ENCODE measurements at regions not wholly inside any gene's neighbourhood (a gene's known extent, or its start where the extent isn't known, plus 50 kb on each side); places are given as distances from the start of the nearest gene placed in this dataset.

- TF ChIP-seq POLR2A (IDR thresholded peaks at IDR 0.05; ENCODE audit: borderline replicate concordance, extremely low read depth, insufficient read depth, insufficient read length) (no peak), EZH2 (IDR thresholded peaks at IDR 0.05) (no peak), POLR2AphosphoS5 (IDR thresholded peaks at IDR 0.05; ENCODE audit: low read depth, low read length) (no peak), CTCF (IDR thresholded peaks at IDR 0.05 in 2 of 3, conservative IDR thresholded peaks at IDR 0.05 in 1 of 3; ENCODE audit: borderline replicate concordance in 1 of 3, insufficient read depth in 1 of 3, low read depth in 2 of 3, low read length in 2 of 3) (no peak), RAD21 (IDR thresholded peaks at IDR 0.05; ENCODE audit: low read depth) (no peak), SP1 (IDR thresholded peaks at IDR 0.05; ENCODE audit: low read depth) (no peak), MAX (IDR thresholded peaks at IDR 0.05) (no peak), ZNF274 (IDR thresholded peaks at IDR 0.05; ENCODE audit: low read depth, low read length) (no peak), SRF (IDR thresholded peaks at IDR 0.05; ENCODE audit: low read depth) (no peak)
Observed at GRCh38 chr15:100758555-100758954, 121.1 kb upstream of the ALDH1A3 start.
